Gastrocnemius medialis (tissue), 4 donors: ENCODE measurements at regions not wholly inside any gene's neighbourhood (a gene's known extent, or its start where the extent isn't known, plus 50 kb on each side); places are given as distances from the start of the nearest gene placed in this dataset.
"Not testable (repeated sequence)": the region's sequence is repeated elsewhere in the genome, so short reads cannot be mapped to it uniquely, and the experiment has no call there.

Source experiments
- ATAC-seq, 2 donors: fragments of 150-250 bp; one replicate each; pipeline ENCODE4 v1.9.1; 2016
- DNase-seq, 2 donors: peaks; one replicate each; pipeline ENCODE4 v3.0.0-alpha.2; 2019
- H3K27ac ChIP-seq, 4 donors: fragments of 200-600 bp; sonication (generic); 1 replicate in 1 of 4; 2 replicates in 3 of 4; pipeline ENCODE4 v1.5.1; 2016 to 2018; ENCODE audit warnings: mild to moderate bottlenecking in 2 of 4, moderate library complexity in 1 of 4
- H3K27me3 ChIP-seq, 3 donors: fragments of 200-600 bp; sonication (generic) in 2 of 3; 1 replicate in 1 of 3; 2 replicates in 2 of 3; pipeline versions ENCODE4 v1.5.1 to v1.6.0; 2016 to 2019; ENCODE audit warnings: mild to moderate bottlenecking in 1 of 3, moderate library complexity in 1 of 3
- H3K36me3 ChIP-seq, 2 donors: fragments of 200-600 bp; sonication (generic) in 1 of 2; one replicate each; pipeline ENCODE4 v1.5.1; 2017 to 2018
- H3K4me1 ChIP-seq, 2 donors: fragments of 200-600 bp; sonication (generic) in 1 of 2; one replicate each; pipeline ENCODE4 v1.5.1; 2016 to 2017; ENCODE audit warnings: mild to moderate bottlenecking in 2 of 2
- H3K4me3 ChIP-seq, 4 donors: fragments of 200-600 bp; sonication (generic) in 3 of 4; 1 replicate in 1 of 4; 2 replicates in 3 of 4; pipeline ENCODE4 v1.5.1; 2016 to 2019; ENCODE audit warnings: mild to moderate bottlenecking in 2 of 4
- H3K9me3 ChIP-seq, 3 donors: fragments of 200-600 bp; sonication (generic) in 2 of 3; 1 replicate in 1 of 3; 2 replicates in 2 of 3; pipeline ENCODE4 v1.5.1; 2016 to 2019
- POLR2A ChIP-seq, 2 donors: fragments of 450-650 bp; IDR thresholded peaks; one replicate each; pipeline ENCODE4 v1.6.1; 2017; ENCODE audit warnings: antibody characterized with exemption in 2 of 2, mild to moderate bottlenecking in 2 of 2, moderate library complexity in 2 of 2
- in situ Hi-C, 4 donors: fragments of 200-750 bp; cut with MboI; loops; one replicate each; pipeline versions ENCODE4 v1.15.0 to v1.8.0; 2017; ENCODE audit warnings: low sequenced_read_pairs in 4 of 4
- intact Hi-C: fragments of 100-400 bp; cut with DNase I; formaldehyde crosslinking; loops from one replicate; pipeline ENCODE4 v1.15.1; 2023; ENCODE audit warnings: low total_unique reads
- TF ChIP-seq, protein P1 (sequence below), 5 experiments: fragments of 450-650 bp in 3 of 5; fragments of 200-600 bp in 2 of 5; sonication (generic) in 2 of 5; IDR thresholded peaks in 4 of 5; conservative IDR thresholded peaks in 1 of 5; 1 replicate in 4 of 5; 2 replicates in 1 of 5; pipeline ENCODE4 v1.5.1; 2016 to 2019; ENCODE audit warnings: antibody characterized with exemption in 5 of 5, mild to moderate bottlenecking in 3 of 5, moderate library complexity in 3 of 5

DNA sequence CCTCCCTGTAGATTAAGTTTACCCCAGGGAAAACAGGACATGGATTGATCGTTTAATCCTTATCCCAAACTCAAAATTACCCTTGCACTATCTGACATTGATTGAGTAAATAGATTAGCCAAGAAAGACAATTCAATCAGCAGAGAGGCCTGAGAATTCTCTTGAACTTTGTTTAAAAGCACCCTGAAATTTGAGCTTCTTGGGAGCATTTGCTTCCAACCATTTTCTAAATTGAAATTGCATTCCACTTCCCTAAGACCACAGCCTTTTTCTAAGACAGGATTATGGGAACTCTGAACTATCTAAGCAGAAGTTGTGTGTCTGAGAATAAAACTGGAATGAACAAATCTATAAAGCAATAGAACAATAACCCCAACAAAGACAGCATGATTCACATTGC is 76.6 kb upstream of the TNRC6A start:
- no peaks in the 10 kb centered on the region for H3K36me3 ChIP-seq
- TF ChIP-seq, protein P1, sequence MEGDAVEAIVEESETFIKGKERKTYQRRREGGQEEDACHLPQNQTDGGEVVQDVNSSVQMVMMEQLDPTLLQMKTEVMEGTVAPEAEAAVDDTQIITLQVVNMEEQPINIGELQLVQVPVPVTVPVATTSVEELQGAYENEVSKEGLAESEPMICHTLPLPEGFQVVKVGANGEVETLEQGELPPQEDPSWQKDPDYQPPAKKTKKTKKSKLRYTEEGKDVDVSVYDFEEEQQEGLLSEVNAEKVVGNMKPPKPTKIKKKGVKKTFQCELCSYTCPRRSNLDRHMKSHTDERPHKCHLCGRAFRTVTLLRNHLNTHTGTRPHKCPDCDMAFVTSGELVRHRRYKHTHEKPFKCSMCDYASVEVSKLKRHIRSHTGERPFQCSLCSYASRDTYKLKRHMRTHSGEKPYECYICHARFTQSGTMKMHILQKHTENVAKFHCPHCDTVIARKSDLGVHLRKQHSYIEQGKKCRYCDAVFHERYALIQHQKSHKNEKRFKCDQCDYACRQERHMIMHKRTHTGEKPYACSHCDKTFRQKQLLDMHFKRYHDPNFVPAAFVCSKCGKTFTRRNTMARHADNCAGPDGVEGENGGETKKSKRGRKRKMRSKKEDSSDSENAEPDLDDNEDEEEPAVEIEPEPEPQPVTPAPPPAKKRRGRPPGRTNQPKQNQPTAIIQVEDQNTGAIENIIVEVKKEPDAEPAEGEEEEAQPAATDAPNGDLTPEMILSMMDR (IDR thresholded peaks at IDR 0.05 in 4 of 5, conservative IDR thresholded peaks at IDR 0.05 in 1 of 5), result no peak
- H3K4me3 ChIP-seq, result no peak overlapping the region
- no peaks in the 10 kb centered on the region for H3K4me1 ChIP-seq
- DNase-seq (no peak), ATAC-seq (no peak)
- in situ Hi-C loops (no loop called here), intact Hi-C loops (no loop called here)
- H3K27ac ChIP-seq, result no peak overlapping the region
- no peaks in the 10 kb centered on the region for H3K27me3 ChIP-seq
- no peaks in the 10 kb centered on the region for H3K9me3 ChIP-seq

DNA sequence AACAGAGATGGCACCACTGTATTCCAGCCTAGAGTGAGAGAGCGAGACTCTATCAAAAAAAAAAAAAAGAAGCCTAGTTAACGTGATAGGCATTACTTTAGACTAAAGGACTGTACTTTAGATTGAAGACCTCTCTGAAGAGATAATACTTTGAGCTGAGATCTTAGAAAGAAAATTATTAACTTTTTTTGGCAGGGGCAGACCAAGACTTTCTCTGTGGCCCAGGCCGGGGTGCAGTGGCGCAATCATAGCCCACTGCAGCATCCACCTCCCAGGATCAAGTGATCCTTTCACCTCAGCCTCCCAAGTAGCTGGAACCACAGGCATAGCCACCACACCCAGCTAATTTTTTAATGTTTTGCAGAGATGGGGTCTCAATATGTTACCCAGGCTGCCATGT is 75.7 kb upstream of the TNRC6A start:
- DNase-seq (no peak), ATAC-seq (no peak)

DNA sequence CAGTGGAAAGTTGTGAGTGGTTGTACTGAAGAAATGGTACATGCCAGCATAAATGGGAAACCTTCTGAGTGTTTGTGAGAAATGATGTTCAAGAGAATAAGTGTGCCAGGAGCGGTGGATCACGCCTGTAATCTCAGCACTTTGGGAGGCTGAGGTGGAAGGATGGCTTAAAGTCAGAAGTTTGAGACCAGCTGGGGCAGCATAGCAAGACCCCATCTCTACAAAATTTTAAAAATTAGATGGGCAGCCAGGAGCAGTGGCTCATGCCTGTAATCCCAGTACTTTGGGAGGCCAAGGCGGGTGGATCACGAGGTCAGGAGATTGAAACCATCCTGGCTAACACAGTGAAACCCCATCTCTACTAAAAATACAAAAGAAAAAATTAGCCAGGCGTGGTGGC is 63.5 kb upstream of the TNRC6A start:
- H3K36me3 ChIP-seq, in situ Hi-C loops, DNase-seq, ATAC-seq, H3K9me3 ChIP-seq, H3K4me1 ChIP-seq, intact Hi-C loops, H3K27ac ChIP-seq, H3K4me3 ChIP-seq: not testable (repeated sequence)
- peaks cover 10 to 13% (median 11%) of the 10 kb centered on the region in 3 donors for H3K27me3 ChIP-seq

More for the DNA sequence above, 75.7 kb upstream of the TNRC6A start:
- Histone ChIP-seq H3K27ac (no peak overlapping the region), H3K4me1 (no peaks in the 10 kb centered on the region), H3K4me3 (no peak overlapping the region), H3K36me3 (no peaks in the 10 kb centered on the region), H3K9me3 (no peaks in the 10 kb centered on the region), H3K27me3 (no peaks in the 10 kb centered on the region)
- in situ Hi-C loops, result no loop called here
- intact Hi-C loops, result no loop called here
- TF ChIP-seq, protein P1 (IDR thresholded peaks at IDR 0.05 in 4 of 5, conservative IDR thresholded peaks at IDR 0.05 in 1 of 5), result no peak
- no peak for TF ChIP-seq POLR2A (IDR thresholded peaks at IDR 0.05)

DNA sequence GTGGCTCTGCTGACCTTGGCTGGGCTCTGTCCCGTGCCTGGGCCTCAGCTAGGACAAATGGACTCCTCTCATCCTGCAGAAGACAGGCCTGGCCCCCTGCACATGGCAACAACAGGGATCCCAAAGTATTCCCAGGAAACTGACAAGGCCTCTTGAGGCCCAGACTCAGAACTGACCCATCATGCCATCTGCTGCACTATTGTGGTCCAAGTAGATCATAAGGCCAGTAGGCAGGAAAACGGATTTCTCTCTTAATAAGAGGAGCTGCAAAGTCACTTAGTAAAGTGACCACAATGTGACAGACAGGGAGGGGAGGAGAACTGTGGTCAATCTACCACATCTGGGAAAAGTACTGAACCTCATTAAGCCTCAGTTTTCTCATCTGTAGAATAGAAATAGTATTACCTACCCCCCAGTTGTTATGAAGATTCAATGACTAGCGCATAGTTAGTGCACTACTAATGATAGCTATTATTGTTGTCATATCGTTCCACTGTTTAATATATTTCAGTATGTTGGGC is 62.1 kb upstream of the TNRC6A start:
- TF ChIP-seq, protein P1 (IDR thresholded peaks at IDR 0.05 in 4 of 5, conservative IDR thresholded peaks at IDR 0.05 in 1 of 5), result no peak
- TF ChIP-seq POLR2A (IDR thresholded peaks at IDR 0.05), result no peak
- intact Hi-C loops, result no loop called here
- H3K27ac ChIP-seq, result no peak overlapping the region

DNA sequence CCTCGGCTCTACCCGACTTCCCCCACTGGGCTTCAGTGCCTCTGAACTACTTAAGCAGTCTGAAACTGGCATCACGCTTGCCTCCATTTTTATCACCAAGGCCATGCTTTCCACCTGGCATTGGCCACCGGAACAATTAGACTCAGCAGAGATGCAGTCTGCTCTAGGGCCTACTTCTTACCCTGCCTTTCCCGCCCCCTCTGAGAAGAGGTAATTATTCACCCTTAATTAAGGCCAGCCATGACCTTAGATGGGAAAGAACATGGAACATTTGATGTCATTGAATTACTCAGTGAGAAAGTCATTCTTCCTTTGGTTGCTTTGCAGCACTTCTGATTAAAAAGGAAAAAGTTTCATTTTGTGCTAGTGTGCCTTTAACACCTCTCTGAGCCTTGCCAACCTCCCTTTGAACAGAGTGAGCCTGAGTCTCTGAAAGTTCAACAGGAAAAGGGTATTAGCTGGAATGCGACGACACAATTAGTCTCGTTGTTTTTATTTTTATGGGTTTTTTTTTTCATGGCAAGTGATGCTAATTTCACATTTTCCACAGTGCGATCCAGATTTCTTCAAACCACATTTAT is 60.9 kb upstream of the TNRC6A start:
- Histone ChIP-seq H3K4me3 (no peak overlapping the region), H3K27me3 (peaks cover 23 to 24% (median 24%) of the 10 kb centered on the region in 3 donors), H3K27ac (peak overlapping the region; percentile 45 to 59 (median 48)), H3K4me1 (no peaks in the 10 kb centered on the region), H3K36me3 (no peaks in the 10 kb centered on the region), H3K9me3 (no peaks in the 10 kb centered on the region)
- intact Hi-C loops (no loop called here), in situ Hi-C loops (no loop called here)
- DNase-seq (no peak), ATAC-seq (no peak)
- TF ChIP-seq, protein P1 (IDR thresholded peaks at IDR 0.05 in 4 of 5, conservative IDR thresholded peaks at IDR 0.05 in 1 of 5), result no peak
- no peak for TF ChIP-seq POLR2A (IDR thresholded peaks at IDR 0.05)

More for the DNA sequence above, 62.1 kb upstream of the TNRC6A start:
- ATAC-seq, result no peak
- in situ Hi-C loops, result no loop called here
- Histone ChIP-seq H3K27me3 (peaks cover 23 to 24% (median 23%) of the 10 kb centered on the region in 3 donors), H3K4me3 (no peak overlapping the region), H3K4me1 (no peaks in the 10 kb centered on the region), H3K36me3 (no peaks in the 10 kb centered on the region), H3K9me3 (no peaks in the 10 kb centered on the region)
- no peak for DNase-seq
